ENCODE measurements at regions not wholly inside any gene's neighbourhood (a gene's known extent, or its start where the extent isn't known, plus 50 kb on each side); places are given as distances from the start of the nearest gene placed in this dataset.

- TF ChIP-seq, protein P1, sequence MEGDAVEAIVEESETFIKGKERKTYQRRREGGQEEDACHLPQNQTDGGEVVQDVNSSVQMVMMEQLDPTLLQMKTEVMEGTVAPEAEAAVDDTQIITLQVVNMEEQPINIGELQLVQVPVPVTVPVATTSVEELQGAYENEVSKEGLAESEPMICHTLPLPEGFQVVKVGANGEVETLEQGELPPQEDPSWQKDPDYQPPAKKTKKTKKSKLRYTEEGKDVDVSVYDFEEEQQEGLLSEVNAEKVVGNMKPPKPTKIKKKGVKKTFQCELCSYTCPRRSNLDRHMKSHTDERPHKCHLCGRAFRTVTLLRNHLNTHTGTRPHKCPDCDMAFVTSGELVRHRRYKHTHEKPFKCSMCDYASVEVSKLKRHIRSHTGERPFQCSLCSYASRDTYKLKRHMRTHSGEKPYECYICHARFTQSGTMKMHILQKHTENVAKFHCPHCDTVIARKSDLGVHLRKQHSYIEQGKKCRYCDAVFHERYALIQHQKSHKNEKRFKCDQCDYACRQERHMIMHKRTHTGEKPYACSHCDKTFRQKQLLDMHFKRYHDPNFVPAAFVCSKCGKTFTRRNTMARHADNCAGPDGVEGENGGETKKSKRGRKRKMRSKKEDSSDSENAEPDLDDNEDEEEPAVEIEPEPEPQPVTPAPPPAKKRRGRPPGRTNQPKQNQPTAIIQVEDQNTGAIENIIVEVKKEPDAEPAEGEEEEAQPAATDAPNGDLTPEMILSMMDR (IDR thresholded peaks at IDR 0.05): no peak
- no peak for TF ChIP-seq POLR2AphosphoS5 (IDR thresholded peaks at IDR 0.05)
These were observed 657.3 kb upstream of the SLC39A10 start for GRCh38 chr2:194999771-195000170.

Measured in suprapubic skin (tissue), 3 donors.